ENCODE measurements at regions not wholly inside any gene's neighbourhood (a gene's known extent, or its start where the extent isn't known, plus 50 kb on each side); places are given as distances from the start of the nearest gene placed in this dataset.
"Not testable (repeated sequence)": the region's sequence is repeated elsewhere in the genome, so short reads cannot be mapped to it uniquely, and the experiment has no call there.

- Histone ChIP-seq H3K9ac (ENCODE audit: low read depth, low read length) (no peak overlapping the region), H2AFZ (ENCODE audit: low read depth, low read length) (no peak overlapping the region)
These were observed 418.8 kb downstream of the OLFM4 start for GRCh38 chr13:53447456-53447855.

GRCh38 chr13:53447863-53448262 lies 419.2 kb downstream of the OLFM4 start:
- H3K4me2 ChIP-seq (ENCODE audit: insufficient read depth, low read length) = no peak overlapping the region
- no peak overlapping the region for H2AFZ ChIP-seq (ENCODE audit: low read depth, low read length)
- no peak overlapping the region for H3K9ac ChIP-seq (ENCODE audit: low read depth, low read length)
- H3K79me2 ChIP-seq (ENCODE audit: insufficient read depth, low read length) = no peaks in the 10 kb centered on the region
- ATAC-seq (ENCODE audit: insufficient read depth, low read depth) (no peak), DNase-seq (no peak)
- H3K4me3 ChIP-seq (ENCODE audit: low read depth in 1 of 2, low read length in 2 of 2) = no peak overlapping the region
- H4K20me1 ChIP-seq (ENCODE audit: insufficient read depth, low read length) = no peaks in the 10 kb centered on the region
- no peaks in the 10 kb centered on the region for H3K36me3 ChIP-seq (ENCODE audit: insufficient read depth, low read length)
- no peak for TF ChIP-seq EZH2 (IDR thresholded peaks at IDR 0.05; ENCODE audit: borderline replicate concordance, low read depth, low read length, severe bottlenecking)
- TF ChIP-seq CTCF (IDR thresholded peaks at IDR 0.05; ENCODE audit: borderline replicate concordance, extremely low read depth, low read length, poor library complexity, severe bottlenecking) = no peak
- no peak overlapping the region for H3K27ac ChIP-seq (ENCODE audit: low read length)
- no peaks in the 10 kb centered on the region for H3K27me3 ChIP-seq (ENCODE audit: insufficient read depth, low read length, poor library complexity)
- no peaks in the 10 kb centered on the region for H3K4me1 ChIP-seq (ENCODE audit: insufficient read depth, low read length)
- no peaks in the 10 kb centered on the region for H3K9me3 ChIP-seq (ENCODE audit: insufficient read depth, low read length, severe bottlenecking)

More at GRCh38 chr13:53447456-53447855, 418.8 kb downstream of the OLFM4 start:
- no peaks in the 10 kb centered on the region for H3K4me1 ChIP-seq (ENCODE audit: insufficient read depth, low read length)
- no peaks in the 10 kb centered on the region for H3K79me2 ChIP-seq (ENCODE audit: insufficient read depth, low read length)
- no peaks in the 10 kb centered on the region for H4K20me1 ChIP-seq (ENCODE audit: insufficient read depth, low read length)
- no peaks in the 10 kb centered on the region for H3K27me3 ChIP-seq (ENCODE audit: insufficient read depth, low read length, poor library complexity)
- no peak for ATAC-seq (ENCODE audit: insufficient read depth, low read depth)
- no peak overlapping the region for H3K4me2 ChIP-seq (ENCODE audit: insufficient read depth, low read length)
- no peaks in the 10 kb centered on the region for H3K9me3 ChIP-seq (ENCODE audit: insufficient read depth, low read length, severe bottlenecking)
- no peak for DNase-seq
- no peak overlapping the region for H3K4me3 ChIP-seq (ENCODE audit: low read depth in 1 of 2, low read length in 2 of 2)
- H3K36me3 ChIP-seq (ENCODE audit: insufficient read depth, low read length) = no peaks in the 10 kb centered on the region
- no peak overlapping the region for H3K27ac ChIP-seq (ENCODE audit: low read length)
- no peak for TF ChIP-seq EZH2 (IDR thresholded peaks at IDR 0.05; ENCODE audit: borderline replicate concordance, low read depth, low read length, severe bottlenecking)

GRCh38 chr13:53452263-53452808 lies 423.7 kb downstream of the OLFM4 start:
- H3K79me2 ChIP-seq (ENCODE audit: insufficient read depth, low read length); DNase-seq; H3K9me3 ChIP-seq (ENCODE audit: insufficient read depth, low read length, severe bottlenecking); H3K27me3 ChIP-seq (ENCODE audit: insufficient read depth, low read length, poor library complexity); ATAC-seq (ENCODE audit: insufficient read depth, low read depth); H2AFZ ChIP-seq (ENCODE audit: low read depth, low read length); H3K4me2 ChIP-seq (ENCODE audit: insufficient read depth, low read length); H3K36me3 ChIP-seq (ENCODE audit: insufficient read depth, low read length); H4K20me1 ChIP-seq (ENCODE audit: insufficient read depth, low read length); H3K9ac ChIP-seq (ENCODE audit: low read depth, low read length); H3K27ac ChIP-seq (ENCODE audit: low read length); H3K4me3 ChIP-seq (ENCODE audit: low read depth in 1 of 2, low read length in 2 of 2); H3K4me1 ChIP-seq (ENCODE audit: insufficient read depth, low read length): not testable (repeated sequence)

- Histone ChIP-seq H3K27ac (ENCODE audit: low read length) (no peak overlapping the region), H4K20me1 (ENCODE audit: insufficient read depth, low read length) (no peaks in the 10 kb centered on the region), H3K27me3 (ENCODE audit: insufficient read depth, low read length, poor library complexity) (no peaks in the 10 kb centered on the region), H3K4me3 (ENCODE audit: low read depth in 1 of 2, low read length in 2 of 2) (no peak overlapping the region), H3K79me2 (ENCODE audit: insufficient read depth, low read length) (no peaks in the 10 kb centered on the region), H3K9ac (ENCODE audit: low read depth, low read length) (no peak overlapping the region), H3K4me2 (ENCODE audit: insufficient read depth, low read length) (no peak overlapping the region), H3K36me3 (ENCODE audit: insufficient read depth, low read length) (no peaks in the 10 kb centered on the region), H2AFZ (ENCODE audit: low read depth, low read length) (no peak overlapping the region), H3K4me1 (ENCODE audit: insufficient read depth, low read length) (no peaks in the 10 kb centered on the region), H3K9me3 (ENCODE audit: insufficient read depth, low read length, severe bottlenecking) (no peaks in the 10 kb centered on the region)
- DNase-seq (no peak), ATAC-seq (ENCODE audit: insufficient read depth, low read depth) (no peak)
- no peak for TF ChIP-seq CTCF (IDR thresholded peaks at IDR 0.05; ENCODE audit: borderline replicate concordance, extremely low read depth, low read length, poor library complexity, severe bottlenecking)
- TF ChIP-seq EZH2 (IDR thresholded peaks at IDR 0.05; ENCODE audit: borderline replicate concordance, low read depth, low read length, severe bottlenecking) = no peak
These were observed 432.2 kb downstream of the OLFM4 start for GRCh38 chr13:53460796-53461195.
